Esophagus squamous epithelium (tissue), 4 donors: ENCODE measurements at regions not wholly inside any gene's neighbourhood (a gene's known extent, or its start where the extent isn't known, plus 50 kb on each side); places are given as distances from the start of the nearest gene placed in this dataset.

ENCODE experiments used
- POLR2A ChIP-seq, 4 donors: fragments of 450-650 bp; IDR thresholded peaks; one replicate each; pipeline ENCODE4 v1.6.1; 2017; ENCODE audit warnings: antibody characterized with exemption in 4 of 4, mild to moderate bottlenecking in 4 of 4, moderate library complexity in 3 of 4
- TF ChIP-seq, protein P1 (sequence below), 6 experiments: fragments of 450-650 bp in 4 of 6; fragments of 200-600 bp in 2 of 6; sonication (generic) in 2 of 6; IDR thresholded peaks; one replicate each; pipeline ENCODE4 v1.5.1; 2016 to 2019; ENCODE audit warnings: antibody characterized with exemption in 6 of 6, mild to moderate bottlenecking in 4 of 6, moderate library complexity in 4 of 6

DNA sequence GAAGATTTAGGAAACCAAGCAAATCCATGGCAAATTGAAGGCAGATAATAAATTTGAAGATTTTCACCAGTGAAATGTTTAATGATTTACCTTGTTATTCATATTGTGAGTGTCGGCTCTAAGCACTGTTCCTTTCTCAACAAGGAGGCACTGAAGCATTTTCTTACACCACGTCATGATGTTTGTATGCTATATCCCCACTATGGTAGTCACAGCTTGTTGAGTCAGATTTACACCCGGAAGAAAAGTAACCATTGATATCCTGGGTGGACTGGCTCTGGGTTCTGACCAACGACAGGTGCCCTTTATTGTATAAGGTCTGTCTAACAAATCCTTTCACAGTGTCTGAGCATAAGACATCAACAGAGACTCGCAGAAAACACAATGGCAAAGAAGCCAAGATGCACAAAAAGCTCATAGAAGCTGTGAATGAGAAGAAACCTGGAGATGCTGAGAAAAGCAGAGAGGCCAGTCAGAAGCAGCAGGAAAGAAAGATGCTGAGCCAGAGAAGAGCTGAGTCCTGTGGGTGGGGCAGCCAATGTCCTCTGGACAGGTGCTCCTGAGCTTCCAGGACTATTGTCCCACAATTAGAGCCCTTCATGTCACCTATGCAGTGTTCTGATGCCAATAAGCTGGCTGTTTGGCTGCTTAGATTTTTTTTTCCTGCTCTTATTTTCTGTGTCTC, 49.7 kb upstream of the ARHGAP5 start:
- TF ChIP-seq, protein P1, sequence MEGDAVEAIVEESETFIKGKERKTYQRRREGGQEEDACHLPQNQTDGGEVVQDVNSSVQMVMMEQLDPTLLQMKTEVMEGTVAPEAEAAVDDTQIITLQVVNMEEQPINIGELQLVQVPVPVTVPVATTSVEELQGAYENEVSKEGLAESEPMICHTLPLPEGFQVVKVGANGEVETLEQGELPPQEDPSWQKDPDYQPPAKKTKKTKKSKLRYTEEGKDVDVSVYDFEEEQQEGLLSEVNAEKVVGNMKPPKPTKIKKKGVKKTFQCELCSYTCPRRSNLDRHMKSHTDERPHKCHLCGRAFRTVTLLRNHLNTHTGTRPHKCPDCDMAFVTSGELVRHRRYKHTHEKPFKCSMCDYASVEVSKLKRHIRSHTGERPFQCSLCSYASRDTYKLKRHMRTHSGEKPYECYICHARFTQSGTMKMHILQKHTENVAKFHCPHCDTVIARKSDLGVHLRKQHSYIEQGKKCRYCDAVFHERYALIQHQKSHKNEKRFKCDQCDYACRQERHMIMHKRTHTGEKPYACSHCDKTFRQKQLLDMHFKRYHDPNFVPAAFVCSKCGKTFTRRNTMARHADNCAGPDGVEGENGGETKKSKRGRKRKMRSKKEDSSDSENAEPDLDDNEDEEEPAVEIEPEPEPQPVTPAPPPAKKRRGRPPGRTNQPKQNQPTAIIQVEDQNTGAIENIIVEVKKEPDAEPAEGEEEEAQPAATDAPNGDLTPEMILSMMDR (IDR thresholded peaks at IDR 0.05) = no peak
- no peak for TF ChIP-seq POLR2A (IDR thresholded peaks at IDR 0.05)
